ENCODE measurements at regions not wholly inside any gene's neighbourhood (a gene's known extent, or its start where the extent isn't known, plus 50 kb on each side); places are given as distances from the start of the nearest gene placed in this dataset.
"Not testable (repeated sequence)": the region's sequence is repeated elsewhere in the genome, so short reads cannot be mapped to it uniquely, and the experiment has no call there.

- no peak overlapping the region for H3K4me3 ChIP-seq (ENCODE audit: low read depth, low read length)
- no peak for DNase-seq (ENCODE audit: low read depth)
- no peak for TF ChIP-seq MYC (IDR thresholded peaks at IDR 0.05; ENCODE audit: low read depth, low read length)
- no peak for TF ChIP-seq CTCF (IDR thresholded peaks at IDR 0.05; ENCODE audit: low read depth, low read length)
- TF ChIP-seq MAX (IDR thresholded peaks at IDR 0.05; ENCODE audit: low read depth, low read length) = no peak
- no peak for TF ChIP-seq POLR2A (IDR thresholded peaks at IDR 0.05; ENCODE audit: extremely low read depth, insufficient read length)
These were observed 416.4 kb downstream of the MIAT start for GRCh38 chr22:27073601-27074425.

- H3K4me3 ChIP-seq (ENCODE audit: low read depth, low read length) = no peak overlapping the region
- peak; percentile 32 for DNase-seq (ENCODE audit: low read depth)
- TF ChIP-seq CTCF (IDR thresholded peaks at IDR 0.05; ENCODE audit: low read depth, low read length) = no peak
- TF ChIP-seq MYC (IDR thresholded peaks at IDR 0.05; ENCODE audit: low read depth, low read length) = no peak
- no peak for TF ChIP-seq MAX (IDR thresholded peaks at IDR 0.05; ENCODE audit: low read depth, low read length)
- no peak for TF ChIP-seq POLR2A (IDR thresholded peaks at IDR 0.05; ENCODE audit: extremely low read depth, insufficient read length)
These were observed 417.8 kb downstream of the MIAT start for GRCh38 chr22:27075028-27075678.

GRCh38 chr22:27075891-27076290 lies 418.5 kb downstream of the MIAT start:
- TF ChIP-seq POLR2A (IDR thresholded peaks at IDR 0.05; ENCODE audit: extremely low read depth, insufficient read length) (no peak), CTCF (IDR thresholded peaks at IDR 0.05; ENCODE audit: low read depth, low read length) (no peak), MYC (IDR thresholded peaks at IDR 0.05; ENCODE audit: low read depth, low read length) (no peak), MAX (IDR thresholded peaks at IDR 0.05; ENCODE audit: low read depth, low read length) (no peak)

GRCh38 chr22:27078064-27078463 lies 420.7 kb downstream of the MIAT start:
- H3K4me3 ChIP-seq (ENCODE audit: low read depth, low read length); DNase-seq (ENCODE audit: low read depth): not testable (repeated sequence)

More at GRCh38 chr22:27075891-27076290, 418.5 kb downstream of the MIAT start:
- DNase-seq (ENCODE audit: low read depth) = no peak
- H3K4me3 ChIP-seq (ENCODE audit: low read depth, low read length) = no peak overlapping the region

GRCh38 chr22:27080036-27080578 lies 422.7 kb downstream of the MIAT start:
- DNase-seq (ENCODE audit: low read depth) = no peak
- no peak overlapping the region for H3K4me3 ChIP-seq (ENCODE audit: low read depth, low read length)
- no peak for TF ChIP-seq CTCF (IDR thresholded peaks at IDR 0.05; ENCODE audit: low read depth, low read length)
- no peak for TF ChIP-seq POLR2A (IDR thresholded peaks at IDR 0.05; ENCODE audit: extremely low read depth, insufficient read length)
- TF ChIP-seq MAX (IDR thresholded peaks at IDR 0.05; ENCODE audit: low read depth, low read length) = no peak
- TF ChIP-seq MYC (IDR thresholded peaks at IDR 0.05; ENCODE audit: low read depth, low read length) = no peak

GRCh38 chr22:27080863-27081262 lies 423.5 kb downstream of the MIAT start:
- TF ChIP-seq MYC (IDR thresholded peaks at IDR 0.05; ENCODE audit: low read depth, low read length) (no peak), CTCF (IDR thresholded peaks at IDR 0.05; ENCODE audit: low read depth, low read length) (no peak), POLR2A (IDR thresholded peaks at IDR 0.05; ENCODE audit: extremely low read depth, insufficient read length) (no peak), MAX (IDR thresholded peaks at IDR 0.05; ENCODE audit: low read depth, low read length) (no peak)
- no peak overlapping the region for H3K4me3 ChIP-seq (ENCODE audit: low read depth, low read length)
- DNase-seq (ENCODE audit: low read depth) = no peak

Data from NB4 (cell line).